Activated gamma-delta T cell treated with anti-CD3 and anti-CD28 coated beads, Interleukin-2, amount 50 U/mL, for 16 hours (primary cell): ENCODE measurements at regions not wholly inside any gene's neighbourhood (a gene's known extent, or its start where the extent isn't known, plus 50 kb on each side); places are given as distances from the start of the nearest gene placed in this dataset.

Experiments used
- DNase-seq: peaks from one replicate; pipeline ENCODE4 v3.0.0-alpha.2; 2020; ENCODE audit warnings: low read depth

- no peak for DNase-seq
These were observed 182.1 kb upstream of the TET2 start for GRCh38 chr4:104964410-104965175.

GRCh38 chr4:104966349-104967033 lies 180.2 kb upstream of the TET2 start:
- no peak for DNase-seq

GRCh38 chr4:104967034-104967401 lies 179.7 kb upstream of the TET2 start:
- DNase-seq = no peak

- no peak for DNase-seq
These were observed 177.1 kb upstream of the TET2 start for GRCh38 chr4:104969394-104970082.

- no peak for DNase-seq
These were observed 175.2 kb upstream of the TET2 start for GRCh38 chr4:104971462-104971861.

- no peak for DNase-seq
These were observed 173.0 kb upstream of the TET2 start for GRCh38 chr4:104973708-104974107.

GRCh38 chr4:104975617-104976016 lies 171.1 kb upstream of the TET2 start:
- DNase-seq = no peak

- no peak for DNase-seq
These were observed 170.4 kb upstream of the TET2 start for GRCh38 chr4:104976262-104976661.

GRCh38 chr4:104979083-104979760 lies 167.5 kb upstream of the TET2 start:
- no peak for DNase-seq

GRCh38 chr4:104983615-104984179 lies 163.0 kb upstream of the TET2 start:
- no peak for DNase-seq

GRCh38 chr4:104986306-104986705 lies 160.4 kb upstream of the TET2 start:
- DNase-seq = no peak

- DNase-seq = no peak
These were observed 157.3 kb upstream of the TET2 start for GRCh38 chr4:104989371-104989770.

GRCh38 chr4:105002278-105002677 lies 144.4 kb upstream of the TET2 start:
- no peak for DNase-seq

GRCh38 chr4:105014234-105014633 lies 132.4 kb upstream of the TET2 start:
- no peak for DNase-seq

GRCh38 chr4:105014635-105015034 lies 132.0 kb upstream of the TET2 start:
- DNase-seq = no peak

- DNase-seq = no peak
These were observed 130.9 kb upstream of the TET2 start for GRCh38 chr4:105015750-105016149.

- DNase-seq = no peak
These were observed 123.6 kb upstream of the TET2 start for GRCh38 chr4:105022811-105023667.

GRCh38 chr4:105023668-105024055 lies 123.0 kb upstream of the TET2 start:
- DNase-seq = no peak

- DNase-seq = no peak
These were observed 121.2 kb upstream of the TET2 start for GRCh38 chr4:105025263-105026017.

GRCh38 chr4:105036991-105037390 lies 109.7 kb upstream of the TET2 start:
- DNase-seq = no peak

GRCh38 chr4:105042451-105042850 lies 104.2 kb upstream of the TET2 start:
- no peak for DNase-seq
